ENCODE measurements at regions not wholly inside any gene's neighbourhood (a gene's known extent, or its start where the extent isn't known, plus 50 kb on each side); places are given as distances from the start of the nearest gene placed in this dataset.
"Not testable (repeated sequence)": the region's sequence is repeated elsewhere in the genome, so short reads cannot be mapped to it uniquely, and the experiment has no call there.

DNA sequence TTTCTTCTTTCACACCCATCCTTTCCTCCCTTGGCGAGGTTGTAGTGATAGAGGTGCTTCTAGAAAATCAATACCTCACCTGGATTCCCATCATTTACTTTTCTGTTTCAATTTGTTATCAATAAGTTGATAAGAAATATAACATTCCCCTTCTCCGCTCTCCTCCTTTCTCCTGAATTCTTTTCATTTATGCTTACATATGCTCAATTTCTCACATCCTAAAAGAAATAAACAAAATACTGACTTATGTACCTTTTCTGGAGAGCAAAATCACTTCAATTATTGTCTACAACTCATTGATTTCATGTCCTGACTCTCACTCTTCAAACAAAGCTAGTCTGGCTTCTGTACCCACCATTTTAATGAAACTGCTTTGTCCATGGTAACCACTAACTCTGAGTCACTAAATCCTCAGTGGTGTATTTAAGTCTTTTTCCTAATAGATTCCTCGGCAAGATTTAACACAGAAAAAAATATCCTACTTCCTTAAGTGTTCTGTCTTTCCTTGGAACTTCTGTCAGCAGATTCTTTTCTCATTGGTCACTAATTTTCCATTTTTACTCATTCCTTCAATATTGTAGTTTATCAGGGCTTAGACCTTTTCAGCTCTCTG lies 289.6 kb downstream of the RFPL4B start:
- DNase-seq (ENCODE audit: low read depth in 4 of 4, low spot score in 3 of 4), result no peak

DNA sequence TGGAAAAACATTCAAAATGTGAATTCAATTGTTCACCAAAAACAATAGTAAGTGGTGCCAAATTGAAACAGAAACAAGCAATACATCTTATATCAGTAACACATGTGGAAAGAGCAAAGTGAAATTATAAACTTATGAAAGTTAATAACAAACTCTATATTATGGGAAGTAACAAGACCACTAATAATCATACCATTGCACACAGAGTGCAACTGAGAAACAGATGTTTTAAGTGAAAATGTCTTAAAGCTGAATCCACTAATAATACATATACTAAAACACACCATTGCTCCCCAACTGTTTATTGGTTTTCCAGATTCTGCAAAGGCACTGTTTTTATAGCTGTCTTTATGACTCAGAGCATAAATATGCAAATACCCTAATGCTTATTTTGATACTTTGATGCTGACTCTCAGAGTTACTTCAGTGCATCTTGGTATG lies 292.3 kb downstream of the RFPL4B start:
- no peak for DNase-seq (ENCODE audit: low read depth in 4 of 4, low spot score in 3 of 4)

DNA sequence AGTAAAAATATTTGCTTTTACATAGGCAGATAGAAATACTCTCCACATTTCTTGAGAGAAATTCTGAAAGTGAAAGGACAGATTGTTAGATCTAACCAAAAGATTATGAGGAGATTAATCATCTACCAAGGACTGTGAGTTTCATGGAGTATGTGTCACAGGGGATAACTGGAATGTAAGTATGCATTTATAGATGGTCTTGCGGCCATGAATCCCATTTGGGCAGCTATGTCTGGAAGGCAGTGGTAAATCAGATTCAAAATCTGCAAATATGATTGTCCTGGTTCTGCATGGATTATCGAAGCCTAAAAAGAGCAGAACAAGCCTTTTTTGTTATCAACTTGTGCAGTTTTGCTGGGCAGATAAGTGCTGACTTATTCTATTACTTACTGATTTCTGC lies 293.8 kb downstream of the RFPL4B start:
- no peak for DNase-seq (ENCODE audit: low read depth in 4 of 4, low spot score in 3 of 4)

DNA sequence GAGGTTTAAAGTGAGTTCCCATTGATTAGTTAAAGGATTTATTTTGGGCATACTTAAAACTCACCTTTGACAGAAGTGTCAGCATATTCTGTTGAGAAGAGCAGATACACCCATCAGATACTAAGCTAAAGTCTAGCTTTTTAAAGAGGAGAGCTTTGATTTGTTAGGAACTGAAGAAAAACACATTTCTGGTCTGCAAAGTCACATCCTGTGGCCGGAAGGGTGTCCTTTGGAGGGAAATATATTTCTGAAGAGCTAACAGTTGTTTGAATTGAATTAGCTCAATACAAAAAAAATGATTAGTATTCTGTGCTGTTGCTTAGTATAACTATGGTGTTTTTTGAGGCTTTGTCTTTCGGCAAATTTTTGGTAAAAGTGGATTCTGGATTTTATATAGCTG lies 302.7 kb downstream of the RFPL4B start:
- DNase-seq (ENCODE audit: low read depth in 4 of 4, low spot score in 3 of 4), result no peak

DNA sequence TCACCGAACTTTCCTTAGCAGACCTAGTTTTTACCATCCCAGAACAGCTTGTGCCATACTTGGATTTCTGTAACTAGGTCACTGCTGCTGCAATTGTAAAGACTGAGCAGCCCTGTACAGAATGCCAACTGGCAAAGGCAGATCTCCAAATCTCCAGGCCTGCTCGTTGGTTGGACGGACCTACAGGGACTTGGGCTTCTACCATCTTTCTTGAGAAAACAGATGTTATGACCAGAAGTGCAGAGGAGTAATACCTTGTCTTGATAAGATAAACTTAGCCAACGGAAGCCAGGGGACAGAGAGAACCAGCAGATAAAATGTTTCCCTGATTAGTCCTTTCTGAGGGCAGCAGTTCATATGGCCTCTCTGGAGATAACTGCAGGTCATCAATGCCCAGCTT lies 304.1 kb downstream of the RFPL4B start:
- DNase-seq (ENCODE audit: low read depth in 4 of 4, low spot score in 3 of 4), result no peak

DNA sequence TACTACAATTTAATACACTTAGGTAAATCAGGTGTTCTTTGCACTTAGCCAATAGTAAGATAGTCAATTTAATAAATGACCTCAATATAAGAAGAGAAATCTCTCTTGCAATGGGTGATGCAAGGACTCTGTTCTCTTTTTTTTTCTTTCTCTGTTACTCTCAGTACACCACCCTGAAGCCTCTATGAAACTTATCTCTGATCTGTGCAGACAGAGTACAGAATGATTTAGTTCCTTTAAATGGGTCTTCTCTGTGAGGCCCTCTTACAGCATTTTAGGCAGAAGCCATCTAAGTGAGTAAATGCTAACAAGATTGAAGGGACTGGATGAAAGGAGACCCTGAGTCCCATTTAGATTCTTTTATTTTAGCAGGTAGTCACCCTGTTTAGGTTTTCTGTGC lies 312.8 kb downstream of the RFPL4B start:
- no peak for DNase-seq (ENCODE audit: low read depth in 4 of 4, low spot score in 3 of 4)

DNA sequence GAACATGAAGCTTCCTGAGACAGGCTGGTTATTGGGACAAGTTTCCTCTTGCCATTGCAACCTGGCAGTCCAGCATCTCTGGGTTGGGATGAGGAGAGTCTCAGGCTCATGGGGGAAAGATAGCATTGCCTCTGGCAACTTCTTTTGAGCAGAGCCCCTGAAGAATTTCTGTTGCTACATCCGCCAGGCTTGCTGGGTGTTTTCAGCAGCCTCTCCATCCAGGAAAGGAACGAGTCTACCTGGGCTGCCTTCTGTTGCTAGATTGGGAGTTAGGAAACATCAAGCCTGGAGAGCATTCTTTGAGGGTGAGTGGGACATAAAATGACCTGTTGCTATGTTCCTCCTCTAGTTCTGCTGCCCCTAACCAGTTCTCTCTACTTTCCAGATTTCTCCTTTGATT lies 313.5 kb downstream of the RFPL4B start:
- no peak for DNase-seq (ENCODE audit: low read depth in 4 of 4, low spot score in 3 of 4)

DNA sequence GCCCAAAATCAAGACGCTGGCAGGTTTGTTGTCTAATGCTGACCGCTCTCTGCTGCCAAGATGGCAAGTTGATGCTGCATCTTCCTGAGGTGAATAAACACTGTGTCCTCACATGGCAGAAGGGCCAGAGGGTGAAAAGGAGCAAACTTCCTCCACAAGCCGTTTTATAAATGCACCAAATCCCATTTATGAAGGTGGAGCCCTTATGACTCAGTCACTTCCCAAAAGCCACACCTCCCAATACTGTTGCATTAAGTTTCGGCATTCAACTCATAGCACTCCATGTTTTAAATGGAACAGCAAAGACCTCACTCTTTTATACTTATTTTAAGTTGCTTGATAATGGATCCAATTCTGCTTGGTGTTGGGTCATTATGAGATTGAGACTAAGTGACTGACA lies 316.6 kb downstream of the RFPL4B start:
- DNase-seq (ENCODE audit: low read depth in 4 of 4, low spot score in 3 of 4), result no peak

DNA sequence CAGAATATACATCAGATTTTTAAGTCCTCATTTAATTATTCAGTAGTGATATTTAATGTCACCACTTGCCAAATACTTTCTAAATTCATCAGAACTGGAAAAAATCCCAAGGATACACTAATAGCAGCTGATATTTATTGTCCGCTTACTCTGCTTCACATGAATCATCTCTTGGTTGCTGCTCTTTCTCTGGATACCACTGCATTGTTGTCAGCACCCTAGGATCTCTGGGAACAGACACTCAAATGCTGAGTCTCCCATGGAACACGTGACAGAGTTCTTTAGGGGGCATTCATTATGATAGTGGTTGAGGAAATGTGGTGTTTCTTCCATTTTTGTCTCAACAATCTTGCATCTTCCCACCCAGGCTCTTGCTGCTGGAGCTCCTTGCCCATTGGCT lies 318.0 kb downstream of the RFPL4B start:
- DNase-seq (ENCODE audit: low read depth in 4 of 4, low spot score in 3 of 4), result no peak

DNA sequence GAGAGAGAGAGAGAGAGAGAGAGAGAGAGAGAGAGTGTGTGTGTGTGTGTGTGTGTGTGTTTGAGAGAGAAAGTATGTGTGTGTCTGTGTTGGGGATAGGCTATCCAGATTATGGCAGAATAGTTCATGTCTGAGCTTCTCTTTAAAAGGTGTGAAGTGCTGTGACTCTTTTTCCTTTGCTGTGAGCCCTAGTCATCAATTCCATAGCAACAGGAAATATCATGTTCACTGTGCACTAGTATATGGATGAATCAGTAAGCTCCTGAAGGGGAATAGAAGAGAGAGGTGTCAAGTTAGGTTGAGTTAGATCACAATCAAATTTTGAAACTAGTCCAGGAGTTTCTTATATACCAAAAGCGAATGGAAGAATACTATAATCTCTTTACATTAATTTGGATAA lies 318.7 kb downstream of the RFPL4B start:
- DNase-seq (ENCODE audit: low read depth in 4 of 4, low spot score in 3 of 4), result no peak

DNA sequence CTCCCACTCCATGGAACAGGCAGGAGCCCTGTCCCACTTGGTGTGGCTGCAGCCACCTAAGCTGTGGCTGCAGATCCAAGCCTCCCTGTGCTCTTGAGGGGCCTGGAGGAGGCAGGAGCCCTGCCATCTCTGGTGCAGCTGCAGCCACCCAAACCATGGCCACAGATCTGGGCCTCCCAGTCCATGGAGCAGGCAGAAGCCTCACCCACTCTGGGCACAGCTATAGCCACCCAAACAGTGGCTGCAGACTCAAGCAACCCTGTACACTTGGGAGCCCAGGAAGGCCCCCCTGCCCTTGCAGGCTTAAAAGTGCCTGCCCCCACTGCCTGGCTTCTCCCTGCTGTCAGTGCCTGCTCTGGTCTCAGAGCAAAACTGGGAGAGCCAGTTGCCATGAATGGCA lies 320.3 kb downstream of the RFPL4B start:
- DNase-seq (ENCODE audit: low read depth in 4 of 4, low spot score in 3 of 4), result no peak

DNA sequence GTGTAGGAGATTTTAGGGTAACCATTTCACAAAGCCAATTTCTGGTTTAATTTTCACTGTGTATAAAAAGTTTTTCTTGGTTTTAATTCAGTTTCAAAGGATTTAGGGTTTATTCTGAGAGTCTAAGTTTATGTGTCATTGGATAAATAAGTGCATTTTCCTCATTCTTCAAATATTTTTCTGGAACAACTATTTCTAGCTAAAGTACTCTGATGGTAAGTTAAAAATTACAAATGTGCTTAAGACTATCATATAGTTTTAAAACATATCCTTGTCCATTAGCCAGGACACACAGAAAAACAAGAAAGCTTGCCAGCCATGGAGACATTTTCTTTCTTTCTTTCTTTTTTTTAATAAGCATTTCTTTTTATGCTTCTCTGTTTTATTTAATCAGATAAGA lies 333.0 kb downstream of the RFPL4B start:
- DNase-seq (ENCODE audit: low read depth in 4 of 4, low spot score in 3 of 4), result no peak

DNA sequence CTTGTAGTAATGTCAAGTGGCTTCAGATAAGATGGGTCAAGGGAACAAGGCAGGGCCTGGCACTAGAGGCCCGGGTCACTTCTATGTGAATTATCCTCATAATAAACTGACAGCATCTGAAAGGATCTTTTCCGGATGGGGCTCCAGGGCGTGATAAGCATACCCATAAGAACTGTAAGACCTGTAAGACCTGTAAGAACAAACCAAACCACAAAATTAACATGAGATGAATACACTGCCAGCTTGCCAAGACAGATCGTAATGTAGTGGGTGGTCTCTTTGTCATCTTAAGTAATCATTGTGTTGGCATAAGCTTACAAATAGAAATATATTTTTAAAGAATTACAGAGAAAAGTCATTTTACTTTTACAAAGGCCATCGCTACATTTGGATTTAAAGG lies 334.9 kb downstream of the RFPL4B start:
- no peak for DNase-seq (ENCODE audit: low read depth in 4 of 4, low spot score in 3 of 4)

DNA sequence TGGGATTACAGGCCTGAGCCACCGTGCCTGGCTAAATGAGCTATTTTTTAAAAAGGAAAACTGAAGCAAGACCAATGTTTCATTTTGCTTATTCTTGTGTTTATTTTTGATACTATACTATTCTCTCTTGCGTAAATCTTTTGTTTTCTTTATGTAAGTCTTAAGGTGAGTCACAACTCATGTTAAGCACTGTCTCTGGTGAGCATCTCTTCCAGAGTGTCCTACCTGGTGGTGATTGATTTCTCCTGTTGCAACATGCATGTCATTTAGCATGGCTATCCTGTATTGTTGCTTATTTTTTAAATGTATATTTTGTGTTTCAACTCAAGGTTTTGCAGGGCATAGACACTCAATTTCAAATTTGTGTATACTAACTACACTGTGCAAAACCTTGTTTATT lies 336.0 kb downstream of the RFPL4B start:
- DNase-seq (ENCODE audit: low read depth in 4 of 4, low spot score in 3 of 4), result no peak

DNA sequence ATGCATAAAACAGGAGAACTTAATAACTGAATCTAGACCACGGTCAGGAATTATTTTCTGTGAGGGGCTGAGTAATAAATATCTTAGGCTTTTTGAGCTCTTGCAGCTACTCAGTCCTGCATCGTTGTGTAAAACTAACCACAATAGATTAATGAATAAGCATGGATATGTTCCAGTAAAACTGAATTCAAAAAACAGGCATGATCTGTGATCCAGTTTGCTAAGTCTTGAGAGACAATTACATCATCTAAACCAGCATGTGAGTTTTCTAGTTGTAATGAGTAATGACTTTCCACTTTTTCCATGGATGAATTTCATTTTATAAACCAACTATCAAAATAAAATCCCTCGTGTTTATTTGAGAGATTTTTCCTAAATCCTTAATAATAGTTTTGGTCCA lies 336.8 kb downstream of the RFPL4B start:
- DNase-seq (ENCODE audit: low read depth in 4 of 4, low spot score in 3 of 4), result no peak

DNA sequence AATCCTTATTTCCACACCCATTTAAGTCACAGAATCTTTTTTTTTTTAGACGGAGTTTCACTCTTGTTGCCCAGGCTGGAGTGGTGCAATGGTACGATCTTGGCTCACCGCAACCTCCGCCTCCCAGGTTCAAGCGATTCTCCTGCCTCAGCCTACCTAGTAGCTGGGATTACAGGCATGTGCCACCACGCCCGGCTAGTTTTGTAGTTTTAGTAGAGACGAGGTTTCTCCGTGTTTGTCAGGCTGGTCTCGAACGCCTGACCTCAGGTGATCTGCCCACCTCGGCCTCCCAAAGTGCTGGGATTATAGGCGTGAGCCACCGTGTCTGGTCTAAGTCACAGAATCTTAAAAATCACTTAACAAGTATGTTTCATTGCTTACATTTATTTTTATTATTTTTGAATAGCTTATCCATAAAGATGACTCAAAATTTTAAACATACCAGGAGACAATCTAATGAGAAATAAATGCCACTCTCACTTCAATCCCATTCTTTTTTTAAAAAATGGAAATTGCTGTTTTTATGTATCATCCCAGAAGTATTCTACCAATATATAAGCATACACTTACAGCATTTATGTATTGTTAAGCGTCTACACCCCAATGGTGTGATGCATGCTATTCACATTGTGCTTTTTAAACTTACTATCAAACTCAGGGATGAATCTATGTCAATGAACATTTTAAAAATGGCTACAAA lies 338.5 kb downstream of the RFPL4B start:
- DNase-seq (ENCODE audit: low read depth in 4 of 4, low spot score in 3 of 4), result not testable (repeated sequence)

DNA sequence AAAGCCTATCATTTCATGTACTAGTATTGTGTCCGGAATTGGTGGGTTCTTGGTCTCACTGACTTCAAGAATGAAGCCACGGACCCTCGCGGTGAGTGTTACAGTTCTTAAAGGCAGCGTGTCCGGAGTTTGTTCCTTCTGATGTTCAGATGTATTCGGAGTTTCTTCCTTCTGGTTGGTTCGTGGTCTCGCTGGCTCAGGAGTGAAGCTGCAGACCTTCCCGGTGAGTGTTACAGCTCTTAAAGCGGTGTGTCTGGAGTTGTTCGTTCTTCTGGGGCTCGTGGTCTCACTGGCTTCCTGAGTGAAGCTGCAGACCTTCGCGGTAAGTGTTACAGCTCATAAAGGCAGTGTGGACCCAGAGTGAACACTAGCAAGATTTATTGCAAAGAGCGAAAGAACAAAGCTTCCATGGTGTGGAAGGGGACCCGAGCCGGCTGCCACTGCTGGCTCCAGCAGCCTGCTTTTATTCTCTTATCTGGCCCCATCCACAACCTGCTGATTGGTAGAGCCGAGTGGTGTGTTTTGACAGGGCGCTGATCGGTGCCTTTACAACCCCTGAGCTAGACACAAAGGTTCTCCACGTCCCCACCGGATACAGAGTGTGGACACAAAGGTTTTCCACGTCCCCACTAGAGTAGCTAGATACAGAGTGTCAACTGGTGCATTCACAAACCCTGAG lies 341.5 kb downstream of the RFPL4B start:
- not testable (repeated sequence) for DNase-seq (ENCODE audit: low read depth in 4 of 4, low spot score in 3 of 4)

DNA sequence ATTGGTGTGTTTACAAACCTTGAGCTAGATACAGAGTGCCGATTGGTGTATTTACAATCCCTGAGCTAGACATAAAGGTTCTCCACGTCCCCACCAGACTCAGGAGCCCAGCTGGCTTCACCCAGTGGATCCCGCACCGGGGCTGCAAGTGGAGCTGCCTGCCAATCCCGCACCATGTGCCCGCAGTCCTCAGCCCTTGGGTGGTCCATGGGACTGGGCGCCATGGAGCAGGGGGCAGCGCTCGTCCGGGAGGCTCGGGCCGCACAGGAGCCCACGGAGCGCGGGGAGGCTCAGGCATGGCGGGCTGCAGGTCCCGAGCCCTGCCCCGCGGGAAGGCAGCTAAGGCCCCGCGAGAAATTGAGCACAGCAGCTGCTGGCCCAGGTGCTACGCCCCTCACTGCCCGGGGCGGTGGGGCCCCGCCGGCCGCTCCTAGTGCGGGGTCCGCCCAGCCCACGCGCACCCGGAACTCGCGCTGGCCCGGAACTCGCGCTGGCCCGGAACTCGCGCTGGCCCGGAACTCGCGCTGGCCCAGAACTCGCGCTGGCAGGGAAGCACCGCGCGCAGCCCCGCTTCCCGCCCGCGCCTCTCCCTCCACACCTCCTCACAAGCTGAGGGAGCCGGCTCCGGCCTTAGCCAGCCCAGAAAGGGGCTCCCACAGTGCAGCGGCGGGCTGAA lies 342.2 kb downstream of the RFPL4B start:
- DNase-seq (ENCODE audit: low read depth in 4 of 4, low spot score in 3 of 4), result not testable (repeated sequence)

DNA sequence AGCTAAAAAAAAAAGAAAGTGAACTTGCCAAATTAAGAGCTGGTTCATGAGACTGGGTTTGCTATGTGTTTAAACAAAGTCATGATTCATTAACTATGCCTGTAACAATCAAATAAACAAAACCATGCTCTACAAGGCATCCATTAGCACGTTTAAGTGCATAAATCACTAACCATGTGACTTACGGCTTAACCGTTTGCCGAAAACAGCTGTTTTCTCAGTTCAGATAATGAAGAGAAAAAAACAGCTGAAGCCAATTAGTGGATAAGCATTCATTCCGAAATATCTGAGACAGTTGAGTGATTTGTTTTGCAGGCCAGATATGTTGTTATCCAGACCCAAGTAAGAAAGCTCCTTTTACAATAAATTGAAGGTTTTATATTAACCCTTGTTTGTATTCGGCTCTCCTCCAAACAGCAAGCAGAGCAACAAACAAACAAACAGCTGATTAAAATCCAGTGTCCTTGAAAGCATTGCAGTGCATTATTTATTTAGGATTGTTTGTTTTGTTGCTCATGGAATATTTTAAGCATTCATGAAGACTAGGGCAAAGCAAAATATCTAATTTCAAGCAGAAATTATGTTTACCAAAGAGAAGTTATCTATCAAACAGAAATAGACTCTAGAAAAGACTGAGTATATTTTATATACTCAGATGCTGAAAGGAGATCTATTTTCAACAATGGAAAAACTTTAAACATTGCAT lies 343.5 kb downstream of the RFPL4B start:
- peak; percentile 29 to 46 (median 35) for DNase-seq (ENCODE audit: low read depth in 4 of 4, low spot score in 3 of 4)

DNA sequence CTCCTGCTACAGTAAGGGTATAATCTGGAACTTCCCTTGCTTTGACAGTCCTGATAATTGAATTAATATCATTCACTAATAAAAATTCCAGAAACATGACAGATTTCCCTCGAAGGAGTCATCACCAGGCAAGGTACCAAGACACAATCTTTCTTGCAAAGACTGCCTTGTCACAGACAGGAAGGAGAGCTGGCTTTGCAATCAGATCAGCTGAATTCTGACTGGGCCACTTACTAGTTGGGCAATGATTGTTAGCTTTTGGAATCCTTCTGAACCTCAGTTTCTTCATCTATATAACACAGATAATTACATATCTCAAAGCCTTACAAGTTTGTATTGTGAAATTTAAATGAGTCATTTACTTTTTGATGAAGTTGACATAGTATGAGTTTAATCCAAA lies 344.2 kb downstream of the RFPL4B start:
- DNase-seq (ENCODE audit: low read depth in 4 of 4, low spot score in 3 of 4), result no peak

DNA sequence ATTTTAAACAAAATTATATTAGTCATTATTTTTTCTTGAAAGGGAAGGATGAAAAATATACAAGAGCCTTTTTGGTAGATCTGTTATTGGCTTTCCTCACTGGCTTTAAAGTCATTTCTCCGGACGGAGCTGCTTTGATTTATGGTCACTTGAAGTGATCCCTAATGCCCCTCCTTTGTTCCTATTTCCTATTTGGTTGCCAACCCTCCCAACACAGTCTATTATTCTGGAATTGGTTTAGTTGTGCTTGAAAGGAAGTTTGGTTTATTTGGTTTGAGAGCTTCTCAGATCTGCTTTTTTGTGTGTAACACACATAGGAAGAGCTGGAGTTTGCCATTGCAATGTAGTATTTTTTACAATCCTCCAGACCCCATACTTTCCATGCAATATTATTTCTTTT lies 347.9 kb downstream of the RFPL4B start:
- DNase-seq (ENCODE audit: low read depth in 4 of 4, low spot score in 3 of 4), result no peak
